ENCODE measurements at regions not wholly inside any gene's neighbourhood (a gene's known extent, or its start where the extent isn't known, plus 50 kb on each side); places are given as distances from the start of the nearest gene placed in this dataset.

GRCh38 chr9:18071651-18072060 is 402.3 kb upstream of the ADAMTSL1 start:
- no peak for DNase-seq (ENCODE audit: low read depth)
- no peak for TF ChIP-seq CTCF (IDR thresholded peaks at IDR 0.05; ENCODE audit: low read depth, low read length, missing control alignments)
- H3K4me3 ChIP-seq (ENCODE audit: low read depth, low read length): no peak overlapping the region

- DNase-seq (ENCODE audit: low read depth): no peak
- H3K4me3 ChIP-seq (ENCODE audit: low read depth, low read length): no peak overlapping the region
- no peak for TF ChIP-seq CTCF (IDR thresholded peaks at IDR 0.05; ENCODE audit: low read depth, low read length, missing control alignments)
Observed at GRCh38 chr9:18073002-18073401, 401.0 kb upstream of the ADAMTSL1 start.

- DNase-seq (ENCODE audit: low read depth): no peak
- no peak overlapping the region for H3K4me3 ChIP-seq (ENCODE audit: low read depth, low read length)
- TF ChIP-seq CTCF (IDR thresholded peaks at IDR 0.05; ENCODE audit: low read depth, low read length, missing control alignments): no peak
Observed at GRCh38 chr9:18074041-18074440, 399.9 kb upstream of the ADAMTSL1 start.

- TF ChIP-seq CTCF (IDR thresholded peaks at IDR 0.05; ENCODE audit: low read depth, low read length, missing control alignments): no peak
- H3K4me3 ChIP-seq (ENCODE audit: low read depth, low read length): no peak overlapping the region
- no peak for DNase-seq (ENCODE audit: low read depth)
Observed at GRCh38 chr9:18075253-18075952, 398.6 kb upstream of the ADAMTSL1 start.

GRCh38 chr9:18077941-18078678 is 395.8 kb upstream of the ADAMTSL1 start:
- TF ChIP-seq CTCF (IDR thresholded peaks at IDR 0.05; ENCODE audit: low read depth, low read length, missing control alignments): no peak
- no peak for DNase-seq (ENCODE audit: low read depth)

GRCh38 chr9:18092138-18092537 is 381.8 kb upstream of the ADAMTSL1 start:
- no peak for DNase-seq (ENCODE audit: low read depth)
- H3K4me3 ChIP-seq (ENCODE audit: low read depth, low read length): no peak overlapping the region
- no peak for TF ChIP-seq CTCF (IDR thresholded peaks at IDR 0.05; ENCODE audit: low read depth, low read length, missing control alignments)

More at GRCh38 chr9:18077941-18078678, 395.8 kb upstream of the ADAMTSL1 start:
- H3K4me3 ChIP-seq (ENCODE audit: low read depth, low read length): no peak overlapping the region
